ENCODE measurements at regions not wholly inside any gene's neighbourhood (a gene's known extent, or its start where the extent isn't known, plus 50 kb on each side); places are given as distances from the start of the nearest gene placed in this dataset.

DNA sequence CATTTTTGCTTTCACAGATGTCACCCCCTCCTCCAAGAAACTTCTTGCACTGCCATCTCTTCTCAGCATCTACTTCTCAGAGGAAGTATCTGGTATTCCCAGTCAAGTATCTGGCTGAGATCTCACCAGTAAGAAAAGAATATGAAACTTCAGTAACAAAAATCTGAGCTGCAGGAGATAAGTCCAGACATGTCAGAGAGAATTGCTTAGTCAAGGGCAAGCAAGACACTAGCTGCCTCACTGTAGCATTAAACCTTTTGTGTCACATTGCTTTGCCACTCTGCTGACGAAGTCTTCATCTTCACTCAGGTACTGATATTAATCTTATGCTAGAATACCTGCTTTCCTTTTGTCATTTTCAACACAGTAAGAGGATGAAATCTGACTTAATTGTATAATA is 70.6 kb upstream of the ZC3H12C start:
- H3K27ac Mint-ChIP-seq: no peak overlapping the region
- H3K4me3 Mint-ChIP-seq: no peak overlapping the region
- CTCF ChIA-PET (ENCODE audit: partially characterized antibody): no interaction called here
- intact Hi-C loops (cut with micrococcal nuclease): no loop called here
- no peaks in the 10 kb centered on the region for H3K36me3 ChIP-seq (ENCODE audit: insufficient read depth, low read length)
- peaks cover 0 to 6% (median 0%) of the 10 kb centered on the region in 8 donors for H3K9me3 Mint-ChIP-seq
- no peaks in the 10 kb centered on the region for H3K36me3 Mint-ChIP-seq
- H3K9me3 ChIP-seq (ENCODE audit: control insufficient read depth in 1 of 2, low read length in 2 of 2): no peaks in the 10 kb centered on the region
- no peak overlapping the region for H3K27ac ChIP-seq (ENCODE audit: low read depth, low read length)
- no peak for DNase-seq
- H3K4me1 Mint-ChIP-seq: no peaks in the 10 kb centered on the region
- no peaks in the 10 kb centered on the region for H3K4me1 ChIP-seq (ENCODE audit: insufficient read depth, low read length)
- no peaks in the 10 kb centered on the region for H3K27me3 ChIP-seq (ENCODE audit: insufficient read depth, low read length)
- POLR2A ChIA-PET (ENCODE audit: partially characterized antibody): no interaction called here
- peaks cover 0 to 3% of the 10 kb centered on the region in 2 donors for H3K27me3 Mint-ChIP-seq
- no peak overlapping the region for H3K4me3 ChIP-seq (ENCODE audit: low read length in 2 of 2)

GRCh38 chr11:110023711-110024110 is 69.5 kb upstream of the ZC3H12C start:
- Mint-ChIP-seq H3K27me3 (peaks cover 0 to 3% of the 10 kb centered on the region in 2 donors), H3K27ac (no peak overlapping the region), H3K4me1 (no peaks in the 10 kb centered on the region), H3K9me3 (peaks cover 0 to 6% (median 0%) of the 10 kb centered on the region in 8 donors), H3K36me3 (no peaks in the 10 kb centered on the region), H3K4me3 (no peak overlapping the region)
- CTCF ChIA-PET (ENCODE audit: partially characterized antibody): no interaction called here
- DNase-seq: no peak
- Histone ChIP-seq H3K27ac (ENCODE audit: low read depth, low read length) (no peak overlapping the region), H3K36me3 (ENCODE audit: insufficient read depth, low read length) (no peaks in the 10 kb centered on the region), H3K4me1 (ENCODE audit: insufficient read depth, low read length) (no peaks in the 10 kb centered on the region), H3K27me3 (ENCODE audit: insufficient read depth, low read length) (no peaks in the 10 kb centered on the region), H3K9me3 (ENCODE audit: control insufficient read depth in 1 of 2, low read length in 2 of 2) (no peaks in the 10 kb centered on the region), H3K4me3 (ENCODE audit: low read length in 2 of 2) (no peak overlapping the region)
- POLR2A ChIA-PET (ENCODE audit: partially characterized antibody): no interaction called here
- intact Hi-C loops (cut with micrococcal nuclease): no loop called here

DNA sequence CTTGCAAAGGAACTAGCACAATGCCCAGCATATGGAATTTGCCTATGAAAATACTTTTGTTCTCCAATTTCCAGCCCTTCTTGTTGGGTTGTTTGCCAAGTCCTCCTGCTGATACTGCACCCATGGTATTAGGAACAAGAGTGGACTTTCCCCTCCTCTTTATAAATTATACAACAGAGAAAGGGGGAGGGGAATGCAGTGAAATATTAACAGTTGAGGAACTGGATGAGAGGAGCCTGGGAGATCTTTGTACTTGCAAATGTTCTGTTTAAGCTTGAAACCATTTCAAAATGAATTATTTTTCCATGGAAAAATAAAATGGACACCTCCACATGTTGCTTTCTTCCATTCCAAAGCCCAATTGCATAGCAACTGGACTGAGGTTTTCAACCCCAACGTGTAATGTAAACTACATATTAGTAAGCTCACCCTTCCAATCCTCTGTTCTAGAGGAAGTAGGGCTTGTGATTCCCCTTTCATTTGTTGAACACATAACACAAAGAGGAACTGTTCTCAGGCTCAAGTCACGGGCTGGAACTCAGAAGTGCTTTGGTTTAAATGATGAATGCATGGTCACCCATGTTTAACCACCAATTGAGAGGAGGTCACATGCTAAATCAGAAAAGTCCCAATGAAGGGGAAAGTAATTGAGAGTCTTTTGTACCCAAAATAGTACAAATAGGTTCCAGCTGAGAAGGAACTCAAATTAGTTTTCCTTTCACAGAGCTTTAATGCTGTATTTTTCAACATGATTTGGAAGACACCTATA is 66.2 kb upstream of the ZC3H12C start:
- H3K36me3 Mint-ChIP-seq: no peaks in the 10 kb centered on the region
- H3K9me3 Mint-ChIP-seq: peaks cover 0 to 6% (median 0%) of the 10 kb centered on the region in 8 donors
- ChIA-PET POLR2A (ENCODE audit: partially characterized antibody) (no interaction called here), CTCF (ENCODE audit: partially characterized antibody) (no interaction called here)
- Histone ChIP-seq H3K27ac (ENCODE audit: low read depth, low read length) (no peak overlapping the region), H3K4me1 (ENCODE audit: insufficient read depth, low read length) (no peaks in the 10 kb centered on the region), H3K9me3 (ENCODE audit: control insufficient read depth in 1 of 2, low read length in 2 of 2) (no peaks in the 10 kb centered on the region), H3K36me3 (ENCODE audit: insufficient read depth, low read length) (no peaks in the 10 kb centered on the region), H3K4me3 (ENCODE audit: low read length in 2 of 2) (no peak overlapping the region), H3K27me3 (ENCODE audit: insufficient read depth, low read length) (no peaks in the 10 kb centered on the region)
- no peak overlapping the region for H3K4me3 Mint-ChIP-seq
- intact Hi-C loops (cut with micrococcal nuclease): no loop called here
- peaks cover 0 to 5% of the 10 kb centered on the region in 2 donors for H3K27me3 Mint-ChIP-seq
- DNase-seq: no peak
- no peaks in the 10 kb centered on the region for H3K4me1 Mint-ChIP-seq
- no peak overlapping the region for H3K27ac Mint-ChIP-seq

DNA sequence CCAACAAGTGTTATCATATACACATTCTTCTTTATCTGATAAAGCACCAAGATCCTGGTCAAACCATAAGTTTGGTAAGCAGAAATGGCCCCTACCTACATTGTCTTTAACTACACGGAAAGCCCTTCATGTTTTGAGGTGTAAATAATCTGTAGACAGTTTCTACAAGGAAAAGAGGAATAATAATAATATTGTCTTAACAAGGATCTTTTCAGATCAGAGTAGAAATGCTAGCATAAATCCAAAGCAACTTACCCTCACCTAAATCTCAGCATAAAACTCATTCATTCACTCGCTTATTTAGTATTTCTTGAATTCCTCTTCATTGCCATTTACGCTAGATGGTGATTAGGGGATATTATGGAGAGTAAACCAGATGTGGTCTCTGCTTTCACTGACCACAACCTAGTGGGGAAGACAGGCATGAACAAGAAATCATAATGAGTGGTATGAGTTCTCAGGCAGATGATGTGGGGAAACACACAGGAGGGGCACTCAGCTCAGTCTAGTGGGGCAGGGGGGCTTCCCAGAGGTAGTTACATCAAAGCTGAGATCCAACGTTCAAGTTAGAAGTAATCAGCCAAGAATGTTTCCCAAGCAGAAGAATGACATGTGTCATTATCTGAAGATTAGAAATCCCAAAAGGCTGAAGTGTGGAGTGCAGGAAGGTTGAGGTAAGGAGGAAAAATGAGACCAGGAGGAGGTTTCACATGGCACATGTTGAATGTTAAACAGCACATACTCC is 65.4 kb upstream of the ZC3H12C start:
- peaks cover 0 to 6% (median 0%) of the 10 kb centered on the region in 8 donors for H3K9me3 Mint-ChIP-seq
- peaks cover 0 to 2% of the 10 kb centered on the region in 2 donors for H3K27me3 Mint-ChIP-seq
- H3K4me3 ChIP-seq (ENCODE audit: low read length in 2 of 2): no peak overlapping the region
- no peaks in the 10 kb centered on the region for H3K9me3 ChIP-seq (ENCODE audit: control insufficient read depth in 1 of 2, low read length in 2 of 2)
- no peaks in the 10 kb centered on the region for H3K4me1 ChIP-seq (ENCODE audit: insufficient read depth, low read length)
- no peak for DNase-seq
- H3K27ac Mint-ChIP-seq: no peak overlapping the region
- CTCF ChIA-PET (ENCODE audit: partially characterized antibody): no interaction called here
- no peak overlapping the region for H3K4me3 Mint-ChIP-seq
- H3K36me3 ChIP-seq (ENCODE audit: insufficient read depth, low read length): no peaks in the 10 kb centered on the region
- intact Hi-C loops (cut with micrococcal nuclease): no loop called here
- no peaks in the 10 kb centered on the region for H3K36me3 Mint-ChIP-seq
- no peak overlapping the region for H3K27ac ChIP-seq (ENCODE audit: low read depth, low read length)
- POLR2A ChIA-PET (ENCODE audit: partially characterized antibody): no interaction called here
- H3K4me1 Mint-ChIP-seq: no peaks in the 10 kb centered on the region
- no peaks in the 10 kb centered on the region for H3K27me3 ChIP-seq (ENCODE audit: insufficient read depth, low read length)

DNA sequence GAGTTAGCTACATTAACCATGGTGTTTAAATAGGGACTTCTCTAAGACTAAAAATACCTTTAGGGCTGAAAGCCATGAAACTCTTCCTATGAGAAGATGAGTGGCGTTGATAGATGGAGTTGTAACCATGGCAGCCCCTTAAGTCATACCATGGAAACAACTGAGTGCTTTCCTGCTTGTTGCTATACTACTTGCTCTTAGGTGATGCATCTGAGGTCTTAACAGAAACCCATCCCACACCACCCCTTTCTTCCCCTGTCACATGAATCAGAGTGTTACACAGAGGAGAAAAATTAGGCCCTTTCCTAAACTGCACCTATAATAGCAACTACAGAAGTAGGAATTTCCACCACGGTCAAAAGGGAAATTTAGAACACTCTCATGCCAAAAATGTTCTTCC is 64.3 kb upstream of the ZC3H12C start:
- no peak overlapping the region for H3K27ac ChIP-seq (ENCODE audit: low read depth, low read length)
- no peaks in the 10 kb centered on the region for H3K36me3 ChIP-seq (ENCODE audit: insufficient read depth, low read length)
- no peaks in the 10 kb centered on the region for H3K4me1 ChIP-seq (ENCODE audit: insufficient read depth, low read length)
- Mint-ChIP-seq H3K27me3 (peaks cover 2% of the 10 kb centered on the region in 2 donors), H3K36me3 (no peaks in the 10 kb centered on the region), H3K4me1 (no peaks in the 10 kb centered on the region), H3K27ac (no peak overlapping the region), H3K9me3 (peaks cover 0 to 3% (median 0%) of the 10 kb centered on the region in 8 donors), H3K4me3 (no peak overlapping the region)
- intact Hi-C loops (cut with micrococcal nuclease): no loop called here
- DNase-seq: no peak
- H3K4me3 ChIP-seq (ENCODE audit: low read length in 2 of 2): no peak overlapping the region
- POLR2A ChIA-PET (ENCODE audit: partially characterized antibody): no interaction called here
- no peaks in the 10 kb centered on the region for H3K27me3 ChIP-seq (ENCODE audit: insufficient read depth, low read length)
- CTCF ChIA-PET (ENCODE audit: partially characterized antibody): no interaction called here
- no peaks in the 10 kb centered on the region for H3K9me3 ChIP-seq (ENCODE audit: control insufficient read depth in 1 of 2, low read length in 2 of 2)

DNA sequence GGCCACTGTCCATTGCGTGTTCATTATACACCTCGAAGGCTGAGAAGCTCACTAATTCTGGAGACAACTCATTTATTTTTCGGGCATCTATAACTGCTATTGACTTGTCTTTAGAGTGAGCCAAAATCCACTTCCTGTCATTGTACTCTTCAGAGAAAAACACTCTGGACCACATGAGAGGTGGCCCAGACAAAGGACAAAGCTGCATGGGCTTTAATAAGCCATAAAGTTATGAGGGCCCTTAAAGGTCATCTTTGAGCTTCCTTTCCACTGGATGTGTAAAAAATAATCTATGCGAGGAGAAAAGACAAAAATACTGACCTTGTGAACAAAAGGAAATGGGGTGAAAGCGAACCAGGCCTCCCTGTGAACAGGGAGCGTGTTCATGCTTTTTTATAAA is 63.5 kb upstream of the ZC3H12C start:
- Histone ChIP-seq H3K27ac (ENCODE audit: low read depth, low read length) (no peak overlapping the region), H3K9me3 (ENCODE audit: control insufficient read depth in 1 of 2, low read length in 2 of 2) (no peaks in the 10 kb centered on the region), H3K27me3 (ENCODE audit: insufficient read depth, low read length) (no peaks in the 10 kb centered on the region), H3K36me3 (ENCODE audit: insufficient read depth, low read length) (no peaks in the 10 kb centered on the region), H3K4me1 (ENCODE audit: insufficient read depth, low read length) (no peaks in the 10 kb centered on the region), H3K4me3 (ENCODE audit: low read length in 2 of 2) (no peak overlapping the region)
- intact Hi-C loops (cut with micrococcal nuclease): no loop called here
- Mint-ChIP-seq H3K27ac (no peak overlapping the region), H3K27me3 (peaks cover 2% of the 10 kb centered on the region in 2 donors), H3K36me3 (no peaks in the 10 kb centered on the region), H3K4me3 (no peak overlapping the region), H3K4me1 (no peaks in the 10 kb centered on the region), H3K9me3 (peaks cover 0 to 3% (median 0%) of the 10 kb centered on the region in 8 donors)
- no peak for DNase-seq
- CTCF ChIA-PET (ENCODE audit: partially characterized antibody): no interaction called here
- POLR2A ChIA-PET (ENCODE audit: partially characterized antibody): no interaction called here

- H3K27ac ChIP-seq (ENCODE audit: low read depth, low read length): no peak overlapping the region
- H3K27me3 Mint-ChIP-seq: peaks cover 2% of the 10 kb centered on the region in 2 donors
- no peak for DNase-seq
- H3K4me3 Mint-ChIP-seq: no peak overlapping the region
- ChIA-PET CTCF (ENCODE audit: partially characterized antibody) (no interaction called here), POLR2A (ENCODE audit: partially characterized antibody) (no interaction called here)
- H3K36me3 ChIP-seq (ENCODE audit: insufficient read depth, low read length): no peaks in the 10 kb centered on the region
- no peaks in the 10 kb centered on the region for H3K27me3 ChIP-seq (ENCODE audit: insufficient read depth, low read length)
- no peak overlapping the region for H3K4me3 ChIP-seq (ENCODE audit: low read length in 2 of 2)
- no peaks in the 10 kb centered on the region for H3K36me3 Mint-ChIP-seq
- H3K9me3 ChIP-seq (ENCODE audit: control insufficient read depth in 1 of 2, low read length in 2 of 2): no peaks in the 10 kb centered on the region
- peaks cover 0 to 3% (median 0%) of the 10 kb centered on the region in 8 donors for H3K9me3 Mint-ChIP-seq
- no peaks in the 10 kb centered on the region for H3K4me1 Mint-ChIP-seq
- no peaks in the 10 kb centered on the region for H3K4me1 ChIP-seq (ENCODE audit: insufficient read depth, low read length)
- no peak overlapping the region for H3K27ac Mint-ChIP-seq
- intact Hi-C loops (cut with micrococcal nuclease): no loop called here
Measured at GRCh38 chr11:110031171-110031570, 62.0 kb upstream of the ZC3H12C start.

All from CD4-positive, alpha-beta memory T cell (primary cell).